ENCODE measurements at regions not wholly inside any gene's neighbourhood (a gene's known extent, or its start where the extent isn't known, plus 50 kb on each side); places are given as distances from the start of the nearest gene placed in this dataset.

- TF ChIP-seq ARID4B (CRISPR knock-in tag; IDR thresholded peaks at IDR 0.05; ENCODE audit: borderline replicate concordance) (no peak), NFYB (CRISPR knock-in tag; conservative IDR thresholded peaks at IDR 0.05; ENCODE audit: low read depth) (no peak), FOXJ3 (CRISPR knock-in tag; IDR thresholded peaks at IDR 0.05; ENCODE audit: borderline replicate concordance) (no peak), CBFB (CRISPR knock-in tag; IDR thresholded peaks at IDR 0.05; ENCODE audit: low read depth) (no peak), ZNF317 (CRISPR knock-in tag; IDR thresholded peaks at IDR 0.05; ENCODE audit: borderline replicate concordance, low read depth) (no peak), SMAD3 (CRISPR knock-in tag; IDR thresholded peaks at IDR 0.05; ENCODE audit: borderline replicate concordance) (no peak), FOXK1 (CRISPR knock-in tag; IDR thresholded peaks at IDR 0.05) (no peak)
These were observed 237.5 kb upstream of the JAG1 start (continued) for GRCh38 chr20:10911298-10911697.

GRCh38 chr20:10915815-10916214, 242.0 kb upstream of the JAG1 start:
- DNase-seq (ENCODE audit: low spot score) (no peak), ATAC-seq (no peak)
- ChIA-PET POLR2A (no interaction called here), CTCF (no interaction called here)
- TF ChIP-seq GTF2I (CRISPR knock-in tag; conservative IDR thresholded peaks at IDR 0.05), result no peak
- no peak for TF ChIP-seq TEAD1 (CRISPR knock-in tag; IDR thresholded peaks at IDR 0.05)
- TF ChIP-seq ATF2 (CRISPR knock-in tag; IDR thresholded peaks at IDR 0.05; ENCODE audit: borderline replicate concordance, low read depth), result no peak
- no peak for TF ChIP-seq ZNF317 (CRISPR knock-in tag; IDR thresholded peaks at IDR 0.05; ENCODE audit: borderline replicate concordance, low read depth)
- H3K27me3 Mint-ChIP-seq (ENCODE audit: low read depth), result no peaks in the 10 kb centered on the region; the same call in 1 of the 2 replicates
- H3K27ac Mint-ChIP-seq, result no peak overlapping the region
- H3K4me1 Mint-ChIP-seq, result no peaks in the 10 kb centered on the region
- H3K4me3 Mint-ChIP-seq, result no peak overlapping the region
- H3K36me3 Mint-ChIP-seq, result no peaks in the 10 kb centered on the region
- peaks cover 14% of the 10 kb centered on the region for H3K9me3 Mint-ChIP-seq

- Mint-ChIP-seq H3K27ac (no peak overlapping the region), H3K36me3 (no peaks in the 10 kb centered on the region), H3K9me3 (peaks cover 14% of the 10 kb centered on the region), H3K27me3 (ENCODE audit: low read depth) (no peaks in the 10 kb centered on the region; the same call in 1 of the 2 replicates), H3K4me3 (no peak overlapping the region), H3K4me1 (no peaks in the 10 kb centered on the region)
- ATAC-seq, result no peak
- CTCF ChIA-PET, result no interaction called here
- DNase-seq (ENCODE audit: low spot score), result no peak
- TF ChIP-seq GRHL2 (CRISPR knock-in tag; IDR thresholded peaks at IDR 0.05; ENCODE audit: insufficient replicate concordance, severe bottlenecking) (no peak), PRDM15 (CRISPR knock-in tag; IDR thresholded peaks at IDR 0.05) (peak; percentile 78)
- POLR2A ChIA-PET, result no interaction called here
These were observed 242.5 kb upstream of the JAG1 start for GRCh38 chr20:10916312-10916711.
